GM18909 (cell line): ENCODE measurements at regions not wholly inside any gene's neighbourhood (a gene's known extent, or its start where the extent isn't known, plus 50 kb on each side); places are given as distances from the start of the nearest gene placed in this dataset.
A peak's percentile ranks its signal among the peaks of the same experiment; 100 is the strongest.

Experiments used
- ATAC-seq: cut with Tn5 transposase; IDR thresholded peaks from one replicate; pipeline ENCODE4 v1.9.1; 2021; ENCODE audit warnings: mild to moderate bottlenecking; ENCODE audit not compliant: unreplicated experiment, poor library complexity

GRCh38 chr5:57338868-57339340 is 143.7 kb downstream of the ACTBL2 start:
- ATAC-seq, result no peak

- peak; percentile 80 for ATAC-seq
Observed at GRCh38 chr5:57338068-57338867, 144.3 kb downstream of the ACTBL2 start.

GRCh38 chr5:57335092-57335660 is 147.4 kb downstream of the ACTBL2 start:
- ATAC-seq, result no peak

DNA sequence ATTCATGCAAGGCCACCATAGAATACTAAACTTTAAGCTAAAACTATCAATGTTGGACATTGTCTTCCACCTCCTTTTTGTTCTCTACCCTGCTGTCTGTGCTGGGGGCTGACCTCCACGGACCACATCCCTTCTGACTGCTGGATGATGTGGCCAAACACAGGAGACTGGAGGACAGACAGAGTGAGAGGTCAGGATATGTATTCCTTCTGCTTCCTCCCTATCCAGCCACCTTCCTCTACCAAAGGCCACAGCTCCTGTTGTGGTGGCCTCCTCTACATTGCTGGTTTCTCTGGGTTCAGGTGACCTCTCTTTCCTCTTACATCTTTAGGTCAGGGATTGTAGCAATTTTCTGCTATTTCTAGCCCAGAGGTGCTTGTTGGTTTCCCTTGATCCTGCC is 148.1 kb downstream of the ACTBL2 start:
- ATAC-seq, result no peak

DNA sequence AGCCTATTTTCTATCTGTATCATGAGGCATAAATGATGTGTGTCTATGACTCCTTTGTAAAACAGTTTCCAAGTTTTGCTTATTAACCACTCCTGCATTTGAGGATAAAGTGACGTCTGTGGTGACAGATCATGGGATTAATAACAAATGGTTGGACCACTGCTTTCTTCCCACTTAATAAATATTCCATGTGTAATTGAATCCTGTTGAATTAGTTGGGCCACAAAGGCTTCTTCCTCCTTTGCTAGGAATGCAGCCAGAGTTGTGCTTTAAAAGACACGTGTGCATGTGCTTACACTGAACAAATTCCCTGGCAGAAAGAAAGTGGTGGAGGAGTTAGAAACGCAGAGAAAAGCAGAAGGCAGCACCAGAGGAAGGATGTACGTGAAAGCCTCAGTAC is 150.2 kb downstream of the ACTBL2 start:
- ATAC-seq, result no peak

GRCh38 chr5:57327561-57328367 is 153.9 kb downstream of the GPBP1 start:
- no peak for ATAC-seq

- no peak for ATAC-seq
Observed at GRCh38 chr5:57325678-57326397, 152.0 kb downstream of the GPBP1 start.

DNA sequence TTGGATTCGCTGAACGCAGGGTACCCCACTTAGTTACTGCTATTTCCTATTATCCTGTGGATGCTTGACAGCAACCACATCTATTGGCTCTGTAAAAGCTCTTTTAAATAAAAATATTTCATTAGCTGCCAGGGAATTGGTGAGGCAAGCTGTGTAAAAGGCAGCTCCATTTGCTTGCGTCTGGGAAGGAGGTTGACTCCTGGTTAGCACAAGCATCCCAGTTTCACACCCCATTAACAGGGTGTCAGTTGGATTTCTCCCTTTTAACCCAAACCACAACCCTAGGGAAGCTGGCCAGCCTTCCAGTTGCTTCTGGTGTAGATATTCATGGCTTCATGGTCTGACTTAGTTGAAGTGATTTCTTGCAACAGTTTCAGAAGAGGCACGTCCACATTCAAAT is 151.0 kb downstream of the GPBP1 start:
- no peak for ATAC-seq

- no peak for ATAC-seq
Observed at GRCh38 chr5:57324181-57324580, 150.3 kb downstream of the GPBP1 start.

DNA sequence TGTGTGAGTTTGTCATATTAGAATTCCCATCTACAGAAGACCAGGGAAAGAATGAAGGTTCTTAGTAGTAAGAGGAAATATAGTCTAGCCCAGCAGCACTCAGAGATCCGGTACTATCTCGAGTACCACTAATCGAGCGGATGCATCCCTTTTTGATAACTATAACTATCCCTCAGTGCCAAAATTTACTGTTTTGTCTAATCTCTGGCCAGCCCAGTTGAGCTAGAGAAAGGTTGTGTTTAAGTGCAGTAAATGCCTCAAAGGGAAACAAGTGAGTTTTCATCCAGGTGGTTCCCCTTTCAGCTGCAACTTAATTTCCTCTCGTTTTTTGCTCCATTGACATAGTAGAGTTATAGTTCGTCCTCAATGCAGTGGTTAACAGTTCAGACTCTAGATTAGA is 146.7 kb downstream of the GPBP1 start:
- no peak for ATAC-seq

- ATAC-seq, result no peak
Observed at GRCh38 chr5:57319628-57320027, 145.8 kb downstream of the GPBP1 start.

- no peak for ATAC-seq
Observed at GRCh38 chr5:57318251-57318650, 144.4 kb downstream of the GPBP1 start.

GRCh38 chr5:57317341-57317740 is 143.5 kb downstream of the GPBP1 start:
- no peak for ATAC-seq

DNA sequence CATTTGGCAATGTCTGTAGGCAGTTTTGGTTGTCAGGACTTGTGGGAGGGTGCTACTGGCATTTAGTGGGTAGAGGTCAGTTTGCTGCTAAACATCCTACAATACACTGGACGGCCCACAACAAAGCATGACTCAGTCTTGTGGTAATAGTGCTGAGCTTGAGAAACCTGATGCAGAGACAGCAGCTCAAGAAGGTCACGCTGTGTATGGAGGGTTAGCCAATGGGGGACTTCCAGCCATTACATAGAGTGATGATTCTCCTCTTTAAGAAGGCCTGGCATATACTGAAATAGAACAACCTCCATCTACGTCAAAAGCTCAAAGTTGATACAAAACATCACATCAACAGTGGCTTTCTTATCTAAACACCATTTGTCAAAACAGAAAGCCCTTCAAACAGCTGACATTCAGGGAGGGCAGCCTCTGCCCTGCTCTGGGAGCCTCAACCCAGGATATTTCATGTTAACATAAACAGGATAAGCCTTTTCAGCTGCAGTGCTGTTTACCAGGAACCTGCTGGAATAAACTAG is 143.0 kb downstream of the GPBP1 start:
- ATAC-seq, result no peak

GRCh38 chr5:57315941-57316340 is 142.1 kb downstream of the GPBP1 start:
- ATAC-seq, result no peak
